Thyroid gland (tissue), 4 donors: ENCODE measurements at regions not wholly inside any gene's neighbourhood (a gene's known extent, or its start where the extent isn't known, plus 50 kb on each side); places are given as distances from the start of the nearest gene placed in this dataset.

ENCODE experiments used
- POLR2A ChIP-seq, 2 donors: fragments of 450-650 bp; IDR thresholded peaks; one replicate each; pipeline ENCODE4 v1.6.1; 2017; ENCODE audit warnings: antibody characterized with exemption in 2 of 2, mild to moderate bottlenecking in 2 of 2, moderate library complexity in 1 of 2
- TF ChIP-seq, protein P1 (sequence below), 6 experiments: fragments of 200-600 bp in 3 of 6; fragments of 450-650 bp in 3 of 6; sonication (generic) in 3 of 6; IDR thresholded peaks; one replicate each; pipeline ENCODE4 v1.5.1; 2016 to 2019; ENCODE audit warnings: antibody characterized with exemption in 6 of 6, mild to moderate bottlenecking in 2 of 6, inconsistent platforms in 1 of 6, moderate library complexity in 1 of 6

DNA sequence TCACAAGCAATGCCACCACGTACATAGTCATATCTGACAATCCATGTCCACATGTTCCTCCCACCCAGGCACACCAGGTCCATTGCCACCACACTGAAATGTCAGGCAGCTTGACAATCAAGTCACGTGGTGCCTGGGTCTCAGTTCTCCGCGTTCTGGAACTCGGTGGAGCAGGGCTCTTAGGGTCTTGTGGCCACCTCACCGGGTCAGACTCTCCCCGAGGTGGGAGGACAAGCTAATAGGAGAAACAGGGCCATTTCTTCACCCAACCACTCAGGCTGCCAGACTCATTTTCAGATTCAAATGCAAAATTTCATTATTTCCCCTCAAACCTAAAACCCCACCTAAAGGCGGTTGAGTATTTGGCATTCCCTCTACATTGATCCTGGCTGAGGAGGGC is 200.5 kb upstream of the GAS1 start:
- TF ChIP-seq, protein P1, sequence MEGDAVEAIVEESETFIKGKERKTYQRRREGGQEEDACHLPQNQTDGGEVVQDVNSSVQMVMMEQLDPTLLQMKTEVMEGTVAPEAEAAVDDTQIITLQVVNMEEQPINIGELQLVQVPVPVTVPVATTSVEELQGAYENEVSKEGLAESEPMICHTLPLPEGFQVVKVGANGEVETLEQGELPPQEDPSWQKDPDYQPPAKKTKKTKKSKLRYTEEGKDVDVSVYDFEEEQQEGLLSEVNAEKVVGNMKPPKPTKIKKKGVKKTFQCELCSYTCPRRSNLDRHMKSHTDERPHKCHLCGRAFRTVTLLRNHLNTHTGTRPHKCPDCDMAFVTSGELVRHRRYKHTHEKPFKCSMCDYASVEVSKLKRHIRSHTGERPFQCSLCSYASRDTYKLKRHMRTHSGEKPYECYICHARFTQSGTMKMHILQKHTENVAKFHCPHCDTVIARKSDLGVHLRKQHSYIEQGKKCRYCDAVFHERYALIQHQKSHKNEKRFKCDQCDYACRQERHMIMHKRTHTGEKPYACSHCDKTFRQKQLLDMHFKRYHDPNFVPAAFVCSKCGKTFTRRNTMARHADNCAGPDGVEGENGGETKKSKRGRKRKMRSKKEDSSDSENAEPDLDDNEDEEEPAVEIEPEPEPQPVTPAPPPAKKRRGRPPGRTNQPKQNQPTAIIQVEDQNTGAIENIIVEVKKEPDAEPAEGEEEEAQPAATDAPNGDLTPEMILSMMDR (IDR thresholded peaks at IDR 0.05), result no peak
- TF ChIP-seq POLR2A (IDR thresholded peaks at IDR 0.05), result no peak
